Ishikawa (cell line): ENCODE measurements at regions not wholly inside any gene's neighbourhood (a gene's known extent, or its start where the extent isn't known, plus 50 kb on each side); places are given as distances from the start of the nearest gene placed in this dataset.

Source experiments
- CEBPB ChIP-seq: IDR thresholded peaks from 2 replicates; pipeline ENCODE4 v1.6.1; 2012
- EGR1 ChIP-seq: IDR thresholded peaks from 2 replicates; pipeline ENCODE4 v1.6.1; 2012
- RAD21 ChIP-seq: IDR thresholded peaks from 2 replicates; pipeline ENCODE4 v1.6.1; 2012; ENCODE audit warnings: low read depth
- TAF1 ChIP-seq: IDR thresholded peaks from 2 replicates; pipeline ENCODE4 v1.6.1; 2012; ENCODE audit warnings: low read depth, mild to moderate bottlenecking
- TCF12 ChIP-seq: IDR thresholded peaks from 2 replicates; pipeline ENCODE4 v1.6.1; 2012; ENCODE audit warnings: low read depth
- TEAD4 ChIP-seq: IDR thresholded peaks from 2 replicates; pipeline ENCODE4 v1.6.1; 2012
- TF ChIP-seq, protein P1 (sequence below): IDR thresholded peaks from 2 replicates; pipeline ENCODE4 v1.6.1; 2012; ENCODE audit warnings: low read depth, mild to moderate bottlenecking

DNA sequence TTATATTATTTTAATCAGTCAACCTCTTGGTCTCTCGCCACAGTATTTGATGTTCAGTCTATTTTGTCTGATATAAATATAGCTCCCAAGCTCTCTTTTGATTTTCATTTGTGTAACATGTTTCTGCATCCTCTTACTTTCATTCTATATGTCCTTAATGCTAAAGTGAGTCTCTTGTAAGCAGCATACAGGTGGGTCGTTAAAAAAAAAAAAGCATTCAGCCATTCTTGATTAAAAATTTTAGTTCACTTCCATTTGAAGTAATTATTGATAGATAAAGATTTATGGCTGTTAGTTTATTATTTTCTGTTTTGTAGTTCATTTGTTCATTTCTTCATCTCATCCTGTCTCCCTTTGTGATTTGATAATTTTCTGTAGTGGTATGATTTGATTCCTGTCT lies 229.1 kb downstream of the GUCY2F start:
- no peak for TF ChIP-seq TCF12
- no peak for TF ChIP-seq EGR1
- TF ChIP-seq, protein P1, sequence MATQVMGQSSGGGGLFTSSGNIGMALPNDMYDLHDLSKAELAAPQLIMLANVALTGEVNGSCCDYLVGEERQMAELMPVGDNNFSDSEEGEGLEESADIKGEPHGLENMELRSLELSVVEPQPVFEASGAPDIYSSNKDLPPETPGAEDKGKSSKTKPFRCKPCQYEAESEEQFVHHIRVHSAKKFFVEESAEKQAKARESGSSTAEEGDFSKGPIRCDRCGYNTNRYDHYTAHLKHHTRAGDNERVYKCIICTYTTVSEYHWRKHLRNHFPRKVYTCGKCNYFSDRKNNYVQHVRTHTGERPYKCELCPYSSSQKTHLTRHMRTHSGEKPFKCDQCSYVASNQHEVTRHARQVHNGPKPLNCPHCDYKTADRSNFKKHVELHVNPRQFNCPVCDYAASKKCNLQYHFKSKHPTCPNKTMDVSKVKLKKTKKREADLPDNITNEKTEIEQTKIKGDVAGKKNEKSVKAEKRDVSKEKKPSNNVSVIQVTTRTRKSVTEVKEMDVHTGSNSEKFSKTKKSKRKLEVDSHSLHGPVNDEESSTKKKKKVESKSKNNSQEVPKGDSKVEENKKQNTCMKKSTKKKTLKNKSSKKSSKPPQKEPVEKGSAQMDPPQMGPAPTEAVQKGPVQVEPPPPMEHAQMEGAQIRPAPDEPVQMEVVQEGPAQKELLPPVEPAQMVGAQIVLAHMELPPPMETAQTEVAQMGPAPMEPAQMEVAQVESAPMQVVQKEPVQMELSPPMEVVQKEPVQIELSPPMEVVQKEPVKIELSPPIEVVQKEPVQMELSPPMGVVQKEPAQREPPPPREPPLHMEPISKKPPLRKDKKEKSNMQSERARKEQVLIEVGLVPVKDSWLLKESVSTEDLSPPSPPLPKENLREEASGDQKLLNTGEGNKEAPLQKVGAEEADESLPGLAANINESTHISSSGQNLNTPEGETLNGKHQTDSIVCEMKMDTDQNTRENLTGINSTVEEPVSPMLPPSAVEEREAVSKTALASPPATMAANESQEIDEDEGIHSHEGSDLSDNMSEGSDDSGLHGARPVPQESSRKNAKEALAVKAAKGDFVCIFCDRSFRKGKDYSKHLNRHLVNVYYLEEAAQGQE: no peak
- no peak for TF ChIP-seq TEAD4
- no peak for TF ChIP-seq RAD21
- TF ChIP-seq TAF1: no peak
- no peak for TF ChIP-seq CEBPB
